ENCODE measurements at regions not wholly inside any gene's neighbourhood (a gene's known extent, or its start where the extent isn't known, plus 50 kb on each side); places are given as distances from the start of the nearest gene placed in this dataset.

GRCh38 chr20:6709910-6710595, 57.4 kb upstream of the BMP2 start:
- TF ChIP-seq CTCF (IDR thresholded peaks at IDR 0.05; ENCODE audit: low read depth, low read length) (no peak), POLR2A (IDR thresholded peaks at IDR 0.05; ENCODE audit: extremely low read depth, insufficient read length) (no peak)

Measured in NB4 (cell line).